ENCODE measurements at regions not wholly inside any gene's neighbourhood (a gene's known extent, or its start where the extent isn't known, plus 50 kb on each side); places are given as distances from the start of the nearest gene placed in this dataset. TPM values are rescaled to one million over a fixed set of nuclear protein-coding genes. Genes with fewer than 3 reads are reported as not detected.

DNA sequence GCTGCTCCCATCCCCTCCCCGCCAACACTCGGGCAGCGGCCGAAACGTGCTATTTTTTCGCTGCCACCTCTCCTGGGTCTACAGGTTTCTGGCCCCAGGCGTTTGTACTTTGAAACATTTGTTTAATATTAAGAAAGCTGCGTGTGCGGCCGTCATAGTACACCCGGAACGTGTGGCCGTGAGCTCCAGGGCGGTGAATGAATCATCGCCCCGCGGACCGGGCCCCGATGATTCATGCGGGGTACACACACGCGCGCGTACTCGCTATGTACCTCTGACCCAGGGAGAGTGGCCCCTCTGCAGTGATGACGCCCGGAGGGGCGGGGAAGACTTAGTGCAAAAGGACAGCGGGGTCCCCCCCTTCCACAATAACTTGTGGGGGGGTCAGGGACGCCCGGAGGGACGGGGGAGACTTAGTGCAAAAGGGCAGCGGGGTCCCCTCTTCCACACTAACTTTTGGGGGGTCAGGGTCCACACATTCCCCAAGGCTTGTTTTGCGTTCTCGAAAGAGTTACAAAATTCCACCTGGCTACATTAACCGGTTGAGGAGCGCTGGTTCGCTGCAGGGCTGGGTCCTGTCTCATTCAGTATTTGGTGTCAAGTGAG lies 56.5 kb upstream of the PCGF5 start:
- intact Hi-C loops (cut with DNase I): loop anchor here in 2 of 4 donors (10.0 kb wide), 3 partner anchors 51 to 109 kb away; no protein-coding TSS in a partner anchor
- peak; percentile 79 to 89 (median 85) for DNase-seq
- TF ChIP-seq EP300 (IDR thresholded peaks at IDR 0.05): no peak
- peak; percentile 37 for TF ChIP-seq POLR2A (IDR thresholded peaks at IDR 0.05)
- Histone ChIP-seq H3K36me3 (no peaks in the 10 kb centered on the region), H3K27ac (peak overlapping the region; percentile 100), H3K9me3 (no peaks in the 10 kb centered on the region), H3K27me3 (no peaks in the 10 kb centered on the region), H3K4me1 (ENCODE audit: insufficient read depth) (peaks cover 1% of the 10 kb centered on the region), H3K4me3 (peak overlapping the region; percentile 98)
- 4 to 6% (median 4%) methylated on average over 34 to 38 of the region's 38 CpGs for WGBS, 3 donors

DNA sequence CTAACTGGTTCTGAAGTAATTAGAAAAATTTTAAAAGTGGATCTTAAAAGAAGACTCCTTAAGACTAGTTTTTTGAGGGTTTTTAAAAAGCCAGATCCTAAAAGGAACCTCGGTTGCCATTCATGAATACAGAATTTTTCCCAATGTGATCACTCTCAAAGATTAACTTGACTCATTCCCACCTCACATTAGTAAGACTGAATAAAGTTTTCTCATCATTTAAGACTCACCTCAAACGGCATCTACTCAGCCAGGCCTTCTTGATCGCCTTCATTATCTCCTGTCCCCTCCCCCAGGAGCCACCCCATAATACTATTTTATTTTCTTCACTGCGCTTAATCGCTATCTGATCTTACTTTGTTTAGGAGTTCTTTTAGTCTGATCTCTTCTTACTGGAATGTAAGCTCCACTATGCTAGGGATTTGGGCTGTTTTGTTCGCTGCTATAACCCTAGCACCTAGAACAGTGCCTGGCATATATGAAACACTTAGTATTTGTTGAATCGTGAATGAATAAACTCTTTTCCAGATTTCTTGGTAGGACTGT lies 55.9 kb upstream of the PCGF5 start:
- H3K27me3 ChIP-seq: no peaks in the 10 kb centered on the region
- H3K27ac ChIP-seq: peak overlapping the region; percentile 100
- DNase-seq: no peak
- 60 to 68% (median 62%) methylated on average over 7 of the region's 7 CpGs for WGBS, 3 donors
- no peaks in the 10 kb centered on the region for H3K36me3 ChIP-seq
- peaks cover 1% of the 10 kb centered on the region for H3K4me1 ChIP-seq (ENCODE audit: insufficient read depth)
- no peaks in the 10 kb centered on the region for H3K9me3 ChIP-seq
- no peak overlapping the region for H3K4me3 ChIP-seq
- no peak for TF ChIP-seq POLR2A (IDR thresholded peaks at IDR 0.05)
- TF ChIP-seq, protein P1, sequence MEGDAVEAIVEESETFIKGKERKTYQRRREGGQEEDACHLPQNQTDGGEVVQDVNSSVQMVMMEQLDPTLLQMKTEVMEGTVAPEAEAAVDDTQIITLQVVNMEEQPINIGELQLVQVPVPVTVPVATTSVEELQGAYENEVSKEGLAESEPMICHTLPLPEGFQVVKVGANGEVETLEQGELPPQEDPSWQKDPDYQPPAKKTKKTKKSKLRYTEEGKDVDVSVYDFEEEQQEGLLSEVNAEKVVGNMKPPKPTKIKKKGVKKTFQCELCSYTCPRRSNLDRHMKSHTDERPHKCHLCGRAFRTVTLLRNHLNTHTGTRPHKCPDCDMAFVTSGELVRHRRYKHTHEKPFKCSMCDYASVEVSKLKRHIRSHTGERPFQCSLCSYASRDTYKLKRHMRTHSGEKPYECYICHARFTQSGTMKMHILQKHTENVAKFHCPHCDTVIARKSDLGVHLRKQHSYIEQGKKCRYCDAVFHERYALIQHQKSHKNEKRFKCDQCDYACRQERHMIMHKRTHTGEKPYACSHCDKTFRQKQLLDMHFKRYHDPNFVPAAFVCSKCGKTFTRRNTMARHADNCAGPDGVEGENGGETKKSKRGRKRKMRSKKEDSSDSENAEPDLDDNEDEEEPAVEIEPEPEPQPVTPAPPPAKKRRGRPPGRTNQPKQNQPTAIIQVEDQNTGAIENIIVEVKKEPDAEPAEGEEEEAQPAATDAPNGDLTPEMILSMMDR (IDR thresholded peaks at IDR 0.05): no peak
- no peak for TF ChIP-seq EP300 (IDR thresholded peaks at IDR 0.05)
- intact Hi-C loops (cut with DNase I): loop anchor here in 2 of 4 donors (10.0 kb wide), 3 partner anchors 50 to 110 kb away; no protein-coding TSS in a partner anchor

DNA sequence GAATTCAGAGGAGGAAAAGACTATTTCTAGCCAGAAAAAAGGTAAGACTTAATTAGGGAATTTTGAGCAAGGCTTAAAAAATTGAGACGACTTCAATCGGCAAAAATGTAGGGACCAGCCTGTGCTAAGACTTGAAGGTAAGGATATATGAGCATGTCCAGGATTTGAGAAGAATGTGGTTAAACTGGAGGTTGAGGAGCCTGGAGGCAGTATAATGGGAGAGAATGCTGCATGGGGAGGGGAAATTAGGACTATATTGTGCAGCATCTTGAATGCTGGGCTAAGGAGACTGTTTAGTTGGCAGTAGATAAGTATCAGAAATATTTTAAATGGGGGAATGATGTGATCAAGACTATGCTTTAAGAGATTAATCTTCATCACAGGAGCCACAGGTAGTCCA lies 53.1 kb upstream of the PCGF5 start:
- TF ChIP-seq POLR2A (IDR thresholded peaks at IDR 0.05) (no peak), EP300 (IDR thresholded peaks at IDR 0.05) (no peak)
- TF ChIP-seq, protein P1 (IDR thresholded peaks at IDR 0.05): no peak
- WGBS, 3 donors: 93 to 97% (median 96%) methylated on average over 2 of the region's 2 CpGs
- no peaks in the 10 kb centered on the region for H3K9me3 ChIP-seq
- DNase-seq: no peak
- H3K27me3 ChIP-seq: no peaks in the 10 kb centered on the region
- H3K27ac ChIP-seq: no peak overlapping the region
- H3K36me3 ChIP-seq: no peaks in the 10 kb centered on the region
- H3K4me1 ChIP-seq (ENCODE audit: insufficient read depth): peaks cover 1% of the 10 kb centered on the region
- intact Hi-C loops (cut with DNase I): loop anchor here in 2 of 4 donors (10.0 kb wide), 3 partner anchors 47 to 113 kb away; no protein-coding TSS in a partner anchor
- no peak overlapping the region for H3K4me3 ChIP-seq

DNA sequence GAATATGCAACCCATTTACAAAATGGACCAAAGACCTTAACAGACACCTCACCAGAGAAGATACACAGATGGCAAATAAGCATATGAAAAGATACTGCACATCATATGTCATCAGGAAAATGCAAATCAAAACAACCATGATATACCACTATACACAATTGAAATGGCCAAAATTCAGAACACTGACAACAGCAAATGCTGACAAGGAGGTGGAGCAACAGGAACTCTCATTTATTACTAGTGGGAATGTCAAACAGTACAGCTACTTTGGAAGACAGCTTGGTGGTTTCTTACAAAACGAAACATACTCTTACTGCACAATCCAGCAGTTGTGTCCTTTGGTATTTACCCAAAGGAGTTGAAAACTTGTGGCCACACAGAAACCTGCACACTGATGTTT lies 50.0 kb upstream of the PCGF5 start:
- DNase-seq: no peak
- Histone ChIP-seq H3K4me3 (no peak overlapping the region), H3K9me3 (no peaks in the 10 kb centered on the region), H3K27me3 (no peaks in the 10 kb centered on the region), H3K36me3 (no peaks in the 10 kb centered on the region), H3K4me1 (ENCODE audit: insufficient read depth) (no peaks in the 10 kb centered on the region), H3K27ac (no peak overlapping the region)
- TF ChIP-seq EP300 (IDR thresholded peaks at IDR 0.05): no peak
- WGBS, 3 donors: 92 to 100% (median 97%) methylated on average over 1 of the region's 1 CpG
- intact Hi-C loops (cut with DNase I): no loop called here

Small RNA genes in the stretch of these regions (small RNA-seq; reads per million reads assigned to genes)
- gene AL365434.2: not detected

Data from ovary (tissue), 7 donors.